ENCODE measurements at regions not wholly inside any gene's neighbourhood (a gene's known extent, or its start where the extent isn't known, plus 50 kb on each side); places are given as distances from the start of the nearest gene placed in this dataset.
"Not testable (repeated sequence)": the region's sequence is repeated elsewhere in the genome, so short reads cannot be mapped to it uniquely, and the experiment has no call there.

GRCh38 chr16:58904291-58904690 lies 170.2 kb upstream of the GOT2 start:
- Mint-ChIP-seq H3K36me3 (no peaks in the 10 kb centered on the region), H3K9me3 (peaks cover 6% of the 10 kb centered on the region), H3K4me1 (no peaks in the 10 kb centered on the region), H3K27me3 (peaks cover 2% of the 10 kb centered on the region), H3K27ac (no peak overlapping the region), H3K4me3 (no peak overlapping the region)
- no peak for ATAC-seq (ENCODE audit: low read depth)
- DNase-seq (ENCODE audit: low spot score in 2 of 2) = no peak

GRCh38 chr16:58889516-58889915 lies 155.4 kb upstream of the GOT2 start:
- H3K36me3 Mint-ChIP-seq = peaks cover 3% of the 10 kb centered on the region
- H3K9me3 Mint-ChIP-seq = peaks cover 8% of the 10 kb centered on the region
- DNase-seq (ENCODE audit: low spot score in 2 of 2) = no peak
- no peak for ATAC-seq (ENCODE audit: low read depth)
- no peaks in the 10 kb centered on the region for H3K4me1 Mint-ChIP-seq
- no peak overlapping the region for H3K4me3 Mint-ChIP-seq
- H3K27me3 Mint-ChIP-seq = peaks cover 5% of the 10 kb centered on the region
- H3K27ac Mint-ChIP-seq = no peak overlapping the region

GRCh38 chr16:58885528-58886170 lies 151.5 kb upstream of the GOT2 start:
- no peak overlapping the region for H3K27ac Mint-ChIP-seq
- ATAC-seq (ENCODE audit: low read depth) (no peak), DNase-seq (ENCODE audit: low spot score in 2 of 2) (no peak)
- H3K4me3 Mint-ChIP-seq = no peak overlapping the region
- peaks cover 4% of the 10 kb centered on the region for H3K9me3 Mint-ChIP-seq
- no peaks in the 10 kb centered on the region for H3K27me3 Mint-ChIP-seq
- H3K4me1 Mint-ChIP-seq = peaks cover 9% of the 10 kb centered on the region
- H3K36me3 Mint-ChIP-seq = no peaks in the 10 kb centered on the region

GRCh38 chr16:58884141-58884540 lies 150.0 kb upstream of the GOT2 start:
- Mint-ChIP-seq H3K27ac (no peak overlapping the region), H3K9me3 (peaks cover 6% of the 10 kb centered on the region), H3K4me3 (no peak overlapping the region), H3K27me3 (no peaks in the 10 kb centered on the region), H3K36me3 (no peaks in the 10 kb centered on the region), H3K4me1 (peaks cover 9% of the 10 kb centered on the region)
- DNase-seq (ENCODE audit: low spot score in 2 of 2) (no peak), ATAC-seq (ENCODE audit: low read depth) (no peak)

GRCh38 chr16:58883131-58883530 lies 149.0 kb upstream of the GOT2 start:
- Mint-ChIP-seq H3K9me3 (peaks cover 7% of the 10 kb centered on the region), H3K4me1 (peaks cover 9% of the 10 kb centered on the region), H3K27me3 (no peaks in the 10 kb centered on the region), H3K4me3 (no peak overlapping the region), H3K27ac (no peak overlapping the region), H3K36me3 (no peaks in the 10 kb centered on the region)
- ATAC-seq (ENCODE audit: low read depth) (no peak), DNase-seq (ENCODE audit: low spot score in 2 of 2) (no peak)

- Mint-ChIP-seq H3K27me3 (peaks cover 1% of the 10 kb centered on the region), H3K4me3 (peak overlapping the region; percentile 4), H3K36me3 (no peaks in the 10 kb centered on the region), H3K27ac (peak overlapping the region; percentile 39), H3K9me3 (peaks cover 7% of the 10 kb centered on the region), H3K4me1 (peaks cover 9% of the 10 kb centered on the region)
- no peak for DNase-seq (ENCODE audit: low spot score in 2 of 2)
- peak; percentile 69 for ATAC-seq (ENCODE audit: low read depth)
These were observed 148.2 kb upstream of the GOT2 start for GRCh38 chr16:58882292-58882691.

GRCh38 chr16:58878641-58879040 lies 144.5 kb upstream of the GOT2 start:
- H3K36me3 Mint-ChIP-seq; H3K27ac Mint-ChIP-seq; H3K4me1 Mint-ChIP-seq; DNase-seq (ENCODE audit: low spot score in 2 of 2); H3K9me3 Mint-ChIP-seq; ATAC-seq (ENCODE audit: low read depth); H3K4me3 Mint-ChIP-seq; H3K27me3 Mint-ChIP-seq: not testable (repeated sequence)

- Mint-ChIP-seq H3K27ac (no peak overlapping the region), H3K27me3 (no peaks in the 10 kb centered on the region), H3K4me1 (no peaks in the 10 kb centered on the region), H3K36me3 (no peaks in the 10 kb centered on the region), H3K9me3 (no peaks in the 10 kb centered on the region), H3K4me3 (no peak overlapping the region)
- ATAC-seq (ENCODE audit: low read depth) = no peak
- no peak for DNase-seq (ENCODE audit: low spot score in 2 of 2)
These were observed 132.8 kb upstream of the GOT2 start for GRCh38 chr16:58866935-58867334.

GRCh38 chr16:58863761-58864160 lies 129.6 kb upstream of the GOT2 start:
- no peak overlapping the region for H3K27ac Mint-ChIP-seq

GRCh38 chr16:58863042-58863441 lies 128.9 kb upstream of the GOT2 start:
- peaks cover 2% of the 10 kb centered on the region for H3K27me3 Mint-ChIP-seq
- no peaks in the 10 kb centered on the region for H3K36me3 Mint-ChIP-seq
- DNase-seq (ENCODE audit: low spot score in 2 of 2) = no peak
- peaks cover 3% of the 10 kb centered on the region for H3K9me3 Mint-ChIP-seq
- no peaks in the 10 kb centered on the region for H3K4me1 Mint-ChIP-seq
- no peak overlapping the region for H3K4me3 Mint-ChIP-seq
- ATAC-seq (ENCODE audit: low read depth) = no peak
- H3K27ac Mint-ChIP-seq = no peak overlapping the region

More at GRCh38 chr16:58863761-58864160, 129.6 kb upstream of the GOT2 start:
- Mint-ChIP-seq H3K27me3 (peaks cover 2% of the 10 kb centered on the region), H3K36me3 (no peaks in the 10 kb centered on the region), H3K9me3 (peaks cover under 1% of the 10 kb centered on the region), H3K4me3 (no peak overlapping the region), H3K4me1 (no peaks in the 10 kb centered on the region)
- no peak for DNase-seq (ENCODE audit: low spot score in 2 of 2)
- ATAC-seq (ENCODE audit: low read depth) = no peak

- Mint-ChIP-seq H3K4me3 (no peak overlapping the region), H3K36me3 (no peaks in the 10 kb centered on the region), H3K4me1 (no peaks in the 10 kb centered on the region), H3K9me3 (peaks cover 3% of the 10 kb centered on the region), H3K27ac (no peak overlapping the region), H3K27me3 (peaks cover 2% of the 10 kb centered on the region)
- DNase-seq (ENCODE audit: low spot score in 2 of 2) = no peak
- no peak for ATAC-seq (ENCODE audit: low read depth)
These were observed 128.4 kb upstream of the GOT2 start for GRCh38 chr16:58862334-58863021.

- peaks cover 4% of the 10 kb centered on the region for H3K4me1 Mint-ChIP-seq
- H3K27me3 Mint-ChIP-seq = peaks cover 2% of the 10 kb centered on the region
- H3K27ac Mint-ChIP-seq = no peak overlapping the region
- H3K4me3 Mint-ChIP-seq = no peak overlapping the region
- peaks cover 3% of the 10 kb centered on the region for H3K9me3 Mint-ChIP-seq
- no peaks in the 10 kb centered on the region for H3K36me3 Mint-ChIP-seq
- ATAC-seq (ENCODE audit: low read depth) (no peak), DNase-seq (ENCODE audit: low spot score in 2 of 2) (no peak)
These were observed 126.0 kb upstream of the GOT2 start for GRCh38 chr16:58859958-58860669.

GRCh38 chr16:58858577-58858976 lies 124.5 kb upstream of the GOT2 start:
- H3K27me3 Mint-ChIP-seq; ATAC-seq (ENCODE audit: low read depth); H3K4me1 Mint-ChIP-seq; H3K9me3 Mint-ChIP-seq; H3K4me3 Mint-ChIP-seq; DNase-seq (ENCODE audit: low spot score in 2 of 2); H3K36me3 Mint-ChIP-seq; H3K27ac Mint-ChIP-seq: not testable (repeated sequence)

- Mint-ChIP-seq H3K9me3 (peaks cover 3% of the 10 kb centered on the region), H3K27ac (peak overlapping the region; percentile 78), H3K36me3 (no peaks in the 10 kb centered on the region), H3K27me3 (no peaks in the 10 kb centered on the region), H3K4me3 (no peak overlapping the region), H3K4me1 (peaks cover 4% of the 10 kb centered on the region)
- no peak for DNase-seq (ENCODE audit: low spot score in 2 of 2)
- ATAC-seq (ENCODE audit: low read depth) = no peak
These were observed 121.3 kb upstream of the GOT2 start for GRCh38 chr16:58855291-58855863.

All from memory B cell (primary cell).